Loucy (cell line): ENCODE measurements at regions not wholly inside any gene's neighbourhood (a gene's known extent, or its start where the extent isn't known, plus 50 kb on each side); places are given as distances from the start of the nearest gene placed in this dataset.

Experiments
- EZH2phosphoT487 ChIP-seq: fragments of 200-600 bp; IDR thresholded peaks from 2 replicates; pipeline ENCODE4 v1.6.1; 2018; ENCODE audit warnings: antibody characterized with exemption, mild to moderate bottlenecking, moderate library complexity, borderline replicate concordance
- TF ChIP-seq, protein P1 (sequence below): fragments of 200-600 bp; sonication (generic); conservative IDR thresholded peaks from 2 replicates; pipeline ENCODE4 v1.5.1; 2014; ENCODE audit warnings: mild to moderate bottlenecking, antibody characterized with exemption, low read length

- TF ChIP-seq, protein P1, sequence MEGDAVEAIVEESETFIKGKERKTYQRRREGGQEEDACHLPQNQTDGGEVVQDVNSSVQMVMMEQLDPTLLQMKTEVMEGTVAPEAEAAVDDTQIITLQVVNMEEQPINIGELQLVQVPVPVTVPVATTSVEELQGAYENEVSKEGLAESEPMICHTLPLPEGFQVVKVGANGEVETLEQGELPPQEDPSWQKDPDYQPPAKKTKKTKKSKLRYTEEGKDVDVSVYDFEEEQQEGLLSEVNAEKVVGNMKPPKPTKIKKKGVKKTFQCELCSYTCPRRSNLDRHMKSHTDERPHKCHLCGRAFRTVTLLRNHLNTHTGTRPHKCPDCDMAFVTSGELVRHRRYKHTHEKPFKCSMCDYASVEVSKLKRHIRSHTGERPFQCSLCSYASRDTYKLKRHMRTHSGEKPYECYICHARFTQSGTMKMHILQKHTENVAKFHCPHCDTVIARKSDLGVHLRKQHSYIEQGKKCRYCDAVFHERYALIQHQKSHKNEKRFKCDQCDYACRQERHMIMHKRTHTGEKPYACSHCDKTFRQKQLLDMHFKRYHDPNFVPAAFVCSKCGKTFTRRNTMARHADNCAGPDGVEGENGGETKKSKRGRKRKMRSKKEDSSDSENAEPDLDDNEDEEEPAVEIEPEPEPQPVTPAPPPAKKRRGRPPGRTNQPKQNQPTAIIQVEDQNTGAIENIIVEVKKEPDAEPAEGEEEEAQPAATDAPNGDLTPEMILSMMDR = no peak
- no peak for TF ChIP-seq EZH2phosphoT487
Observed at GRCh38 chr14:41490323-41490722, 116.4 kb upstream of the LRFN5 start.
